Calu3 (cell line): ENCODE measurements at regions not wholly inside any gene's neighbourhood (a gene's known extent, or its start where the extent isn't known, plus 50 kb on each side); places are given as distances from the start of the nearest gene placed in this dataset.

Source experiments
- BruUV-seq: library from RNA; stranded (reverse); fragments of 400-500 nt; replicated peaks from 2 replicates; lab custom pipeline; 2021; lab: Mats Ljungman, UMichigan
- CTCF ChIA-PET: fragments of 300-600 bp; sonication (Branson Sonifier 250); formaldehyde crosslinking; loops from one replicate; lab custom pipeline; 2022; ENCODE audit warnings: antibody characterized with exemption; lab: Charles Lee
- DNase-seq: peaks from one replicate; pipeline ENCODE4 v3.0.0; 2022
- H3K27ac Mint-ChIP-seq: one replicate; pipeline ENCODE4 v1.8.0; 2022; ENCODE audit warnings: mixed read lengths; ENCODE audit not compliant: unreplicated experiment
- H3K27me3 Mint-ChIP-seq: one replicate; pipeline ENCODE4 v1.8.0; 2022; ENCODE audit warnings: mixed read lengths; ENCODE audit not compliant: unreplicated experiment
- H3K36me3 Mint-ChIP-seq: one replicate; pipeline ENCODE4 v1.8.0; 2022; ENCODE audit warnings: mild to moderate bottlenecking, moderate library complexity, mixed read lengths; ENCODE audit not compliant: insufficient read depth, unreplicated experiment
- H3K4me1 Mint-ChIP-seq: one replicate; pipeline ENCODE4 v1.8.0; 2022; ENCODE audit warnings: mild to moderate bottlenecking, low read depth, mixed read lengths; ENCODE audit not compliant: unreplicated experiment
- H3K4me3 Mint-ChIP-seq: one replicate; pipeline ENCODE4 v1.8.0; 2022; ENCODE audit warnings: mild to moderate bottlenecking, low read depth, moderate library complexity, mixed read lengths; ENCODE audit not compliant: unreplicated experiment
- H3K9me3 Mint-ChIP-seq: one replicate; pipeline ENCODE4 v1.8.0; 2022; ENCODE audit warnings: low read depth, mixed read lengths; ENCODE audit not compliant: unreplicated experiment
- CTCF ChIP-seq: fragments of 200-600 bp; IDR thresholded peaks from one replicate; pipeline ENCODE4 v1.8.0; 2022; ENCODE audit warnings: antibody characterized with exemption; ENCODE audit not compliant: unreplicated experiment
- intact Hi-C: fragments of 100-400 bp; cut with micrococcal nuclease; formaldehyde crosslinking; loops from one replicate; pipeline ENCODE4 v1.10.0; 2022; ENCODE audit not compliant: unreplicated experiment

GRCh38 chr9:89923961-89924504 is 319.2 kb downstream of the GADD45G start:
- no peaks in the 10 kb centered on the region for H3K4me1 Mint-ChIP-seq
- no peak for TF ChIP-seq CTCF
- no peak for DNase-seq
- BruUV-seq = no TSS peak
- CTCF ChIA-PET = interaction anchor here (1.8 kb wide), 1 partner anchor 326 kb away, joined by 7 read pairs; no protein-coding TSS in a partner anchor
- intact Hi-C loops = loop anchor here (10.0 kb wide), 1 partner anchor 319 kb away; the partner anchor contains the start of gene GADD45G
- peaks cover 100% of the 10 kb centered on the region for H3K27me3 Mint-ChIP-seq
- no peak overlapping the region for H3K27ac Mint-ChIP-seq
- no peaks in the 10 kb centered on the region for H3K9me3 Mint-ChIP-seq
- no peaks in the 10 kb centered on the region for H3K36me3 Mint-ChIP-seq
- H3K4me3 Mint-ChIP-seq = no peak overlapping the region

- BruUV-seq = no TSS peak
- Mint-ChIP-seq H3K27me3 (peaks cover 94% of the 10 kb centered on the region), H3K27ac (no peak overlapping the region), H3K36me3 (no peaks in the 10 kb centered on the region), H3K9me3 (no peaks in the 10 kb centered on the region), H3K4me1 (no peaks in the 10 kb centered on the region), H3K4me3 (no peak overlapping the region)
- no peak for DNase-seq
- no peak for TF ChIP-seq CTCF
- intact Hi-C loops = loop anchor here (10.0 kb wide), 1 partner anchor 320 kb away; the partner anchor contains the start of gene GADD45G
- CTCF ChIA-PET = interaction anchor here (1.8 kb wide), 1 partner anchor 327 kb away, joined by 7 read pairs; no protein-coding TSS in a partner anchor
Measured at GRCh38 chr9:89924611-89925010, 319.8 kb downstream of the GADD45G start.

GRCh38 chr9:89926167-89926566 is 321.4 kb downstream of the GADD45G start:
- H3K9me3 Mint-ChIP-seq = no peaks in the 10 kb centered on the region
- no peak overlapping the region for H3K27ac Mint-ChIP-seq
- H3K4me1 Mint-ChIP-seq = no peaks in the 10 kb centered on the region
- BruUV-seq = no TSS peak
- peaks cover 92% of the 10 kb centered on the region for H3K27me3 Mint-ChIP-seq
- no peak overlapping the region for H3K4me3 Mint-ChIP-seq
- DNase-seq = no peak
- CTCF ChIA-PET = interaction anchor here (0.8 kb wide), 1 partner anchor 322 kb away, joined by 4 read pairs; no protein-coding TSS in a partner anchor
- no peaks in the 10 kb centered on the region for H3K36me3 Mint-ChIP-seq
- no peak for TF ChIP-seq CTCF
- intact Hi-C loops = loop anchor here (10.0 kb wide), 1 partner anchor 321 kb away; the partner anchor contains the start of gene GADD45G

GRCh38 chr9:89926691-89927220 is 321.9 kb downstream of the GADD45G start:
- Mint-ChIP-seq H3K4me3 (no peak overlapping the region), H3K4me1 (no peaks in the 10 kb centered on the region), H3K27ac (no peak overlapping the region), H3K36me3 (no peaks in the 10 kb centered on the region), H3K27me3 (peaks cover 92% of the 10 kb centered on the region), H3K9me3 (no peaks in the 10 kb centered on the region)
- intact Hi-C loops = loop anchor here (10.0 kb wide), 1 partner anchor 322 kb away; the partner anchor contains the start of gene GADD45G
- DNase-seq = no peak
- no peak for TF ChIP-seq CTCF
- BruUV-seq = no TSS peak
- CTCF ChIA-PET = interaction anchor here (0.8 kb wide), 1 partner anchor 323 kb away, joined by 4 read pairs; no protein-coding TSS in a partner anchor
